COLO829 (cell line): ENCODE measurements at regions not wholly inside any gene's neighbourhood (a gene's known extent, or its start where the extent isn't known, plus 50 kb on each side); places are given as distances from the start of the nearest gene placed in this dataset.
"Not testable (repeated sequence)": the region's sequence is repeated elsewhere in the genome, so short reads cannot be mapped to it uniquely, and the experiment has no call there.

Experiments
- DNase-seq: peaks from one replicate; pipeline ENCODE4 v3.0.0; 2012; ENCODE audit warnings: low spot score

- no peak for DNase-seq
Observed at GRCh38 chr2:201568217-201568820, 75.0 kb downstream of the TMEM237 start.

GRCh38 chr2:201559067-201559710 is 84.1 kb downstream of the TMEM237 start:
- no peak for DNase-seq

GRCh38 chr2:201558665-201559064 is 84.6 kb downstream of the TMEM237 start:
- no peak for DNase-seq

GRCh38 chr2:201558232-201558631 is 85.1 kb downstream of the TMEM237 start:
- no peak for DNase-seq

- no peak for DNase-seq
Observed at GRCh38 chr2:201551901-201552300, 91.4 kb downstream of the TMEM237 start.

GRCh38 chr2:201546576-201546975 is 95.0 kb downstream of the STRADB start:
- no peak for DNase-seq

- DNase-seq = no peak
Observed at GRCh38 chr2:201542291-201542690, 90.8 kb downstream of the STRADB start.

GRCh38 chr2:201539271-201539670 is 87.7 kb downstream of the STRADB start:
- not testable (repeated sequence) for DNase-seq

- no peak for DNase-seq
Observed at GRCh38 chr2:201538025-201538424, 86.5 kb downstream of the STRADB start.

GRCh38 chr2:201536754-201537153 is 85.2 kb downstream of the STRADB start:
- no peak for DNase-seq

GRCh38 chr2:201536046-201536445 is 84.5 kb downstream of the STRADB start:
- DNase-seq = no peak

- DNase-seq = peak; percentile 10
Observed at GRCh38 chr2:201532686-201533304, 81.3 kb downstream of the STRADB start.
